GM12878 (cell line): ENCODE measurements at regions not wholly inside any gene's neighbourhood (a gene's known extent, or its start where the extent isn't known, plus 50 kb on each side); places are given as distances from the start of the nearest gene placed in this dataset.

Source experiments
- ATAC-seq: fragments of 200-7000 bp; cut with Tn5 transposase; 3 replicates; pipeline ENCODE4 v1.9.1; 2020; ENCODE audit warnings: mild to moderate bottlenecking, moderate library complexity
- BruUV-seq: library from RNA; stranded (reverse); fragments of 400-500 nt; replicated peaks from 2 replicates; lab custom pipeline; 2021; lab: Mats Ljungman, UMichigan
- CTCF ChIA-PET: fragments of 300-600 bp; sonication (Branson Sonifier 250); formaldehyde crosslinking; extraction: SDS; loops from one replicate; lab custom pipeline; 2021; ENCODE audit warnings: inconsistent platforms; lab: Yijun Ruan, JAX
- POLR2A ChIA-PET: fragments of 350-600 bp; formaldehyde crosslinking; extraction: SDS; loops from one replicate; lab custom pipeline; 2021; ENCODE audit warnings: inconsistent platforms; lab: Charles Lee
- RAD21 ChIA-PET: fragments of 300-600 bp; sonication (Branson Sonifier 250); formaldehyde crosslinking; loops from one replicate; lab custom pipeline; 2023; ENCODE audit warnings: antibody characterized with exemption; ENCODE audit not compliant: unreplicated experiment; lab: Charles Lee
- SMC1A ChIA-PET: fragments of 300-600 bp; sonication (Branson Sonifier 250); formaldehyde crosslinking; loops from one replicate; lab custom pipeline; 2023; ENCODE audit not compliant: unreplicated experiment, uncharacterized antibody; lab: Charles Lee
- DNase-seq: peaks from one replicate; pipeline ENCODE4 v3.0.0-alpha.2; 2011; ENCODE audit warnings: low read depth, low spot score
- FAIRE-seq: peaks from 3 replicates; lab custom pipeline; 2011; peaks lifted over from hg19 to GRCh38; lab: Jason Lieb, UNC
- H2AFZ ChIP-seq: 2 replicates; pipeline ENCODE4 v1.6.0; 2011; ENCODE audit warnings: low read depth, low read length, control low read depth; ENCODE audit not compliant: control insufficient read depth
- H3K27ac ChIP-seq: 2 replicates; pipeline ENCODE4 v1.5.1; 2011; ENCODE audit warnings: control low read depth; ENCODE audit not compliant: control insufficient read depth, insufficient read depth
- H3K27me3 ChIP-seq, 2 experiments: replicated peaks in 1 of 2; 2 replicates each; pipeline versions ENCODE4 v1.6.0 to v1.6.1; 2011; ENCODE audit warnings: low read length in 1 of 2; ENCODE audit not compliant: control insufficient read depth in 2 of 2, insufficient read depth in 2 of 2
- H3K36me3 ChIP-seq, 2 experiments: 2 replicates each; pipeline ENCODE4 v1.5.1; 2011; ENCODE audit warnings: low read length in 1 of 2; ENCODE audit not compliant: control insufficient read depth in 2 of 2, insufficient read depth in 2 of 2
- H3K4me1 ChIP-seq: 2 replicates; pipeline ENCODE4 v1.6.1; 2011; ENCODE audit warnings: mild to moderate bottlenecking, low read length, moderate library complexity, mixed read lengths; ENCODE audit not compliant: control insufficient read depth, insufficient read depth
- H3K4me2 ChIP-seq: 2 replicates; pipeline ENCODE4 v1.6.0; 2011; ENCODE audit warnings: control low read depth; ENCODE audit not compliant: control insufficient read depth, insufficient read depth
- H3K4me3 ChIP-seq: fragments of 200-600 bp; sonication (generic); 2 replicates; pipeline ENCODE4 v1.5.1; 2016
- H3K79me2 ChIP-seq: 2 replicates; pipeline ENCODE4 v1.6.0; 2011; ENCODE audit warnings: low read length; ENCODE audit not compliant: control insufficient read depth, insufficient read depth
- H3K9ac ChIP-seq: 2 replicates; pipeline ENCODE4 v1.8.0; 2011; ENCODE audit warnings: low read length, control low read depth, mixed read lengths; ENCODE audit not compliant: control insufficient read depth, insufficient read depth
- H3K9me3 ChIP-seq: replicated peaks from 3 replicates; pipeline ENCODE4 v1.5.1; 2011; ENCODE audit warnings: mild to moderate bottlenecking, low read length; ENCODE audit not compliant: control insufficient read depth, insufficient read depth
- H4K20me1 ChIP-seq: 2 replicates; pipeline ENCODE4 v1.6.0; 2011; ENCODE audit not compliant: control insufficient read depth, insufficient read depth
- CBX5 ChIP-seq: sonication (generic); IDR thresholded peaks from 2 replicates; pipeline ENCODE4 v1.6.1; 2016; ENCODE audit warnings: low read depth, moderate library complexity, mild to moderate bottlenecking, inconsistent platforms
- IRF4 ChIP-seq: IDR thresholded peaks from 2 replicates; pipeline ENCODE4 v1.6.1; 2011; ENCODE audit warnings: low read depth, low read length
- POLR2A ChIP-seq: IDR thresholded peaks from 2 replicates; pipeline ENCODE4 v1.6.1; 2011; ENCODE audit warnings: low read depth, mild to moderate bottlenecking, low read length
- SPI1 ChIP-seq: IDR thresholded peaks from 2 replicates; pipeline ENCODE4 v1.6.1; 2011; ENCODE audit warnings: low read depth, mild to moderate bottlenecking, low read length, moderate library complexity, borderline replicate concordance; ENCODE audit not compliant: insufficient read depth
- WGBS: methylation state at CpG from one replicate; pipeline ENCODE4 v1.1.6; 2016; ENCODE audit warnings: low lambda C conversion rate; ENCODE audit not compliant: insufficient replicate concordance, insufficient coverage; ENCODE audit errors: missing lambda C conversion rate; 5-methylcytosine and 5-hydroxymethylcytosine counted together
- in situ Hi-C: fragments of 300-500 bp; cut with MboI; formaldehyde crosslinking; loops from 9 replicates; pipeline ENCODE4 v1.14.3; 2018; ENCODE audit warnings: mixed read lengths
- intact Hi-C: fragments of 100-400 bp; cut with micrococcal nuclease; formaldehyde crosslinking; loops from one replicate; pipeline ENCODE4 v1.14.2; 2022; ENCODE audit not compliant: unreplicated experiment
- TF ChIP-seq, protein P1 (sequence below): IDR thresholded peaks from 2 replicates; pipeline ENCODE4 v1.6.1; 2011; ENCODE audit warnings: borderline replicate concordance, low read depth, mild to moderate bottlenecking, moderate library complexity, low read length; ENCODE audit not compliant: insufficient read depth, poor library complexity, severe bottlenecking
- TF ChIP-seq, protein P2 (sequence below): fragments of 450-650 bp; IDR thresholded peaks from 2 replicates; pipeline ENCODE4 v1.6.1; 2016; ENCODE audit warnings: mild to moderate bottlenecking
- TF ChIP-seq, protein P3 (sequence below): IDR thresholded peaks from 2 replicates; pipeline ENCODE4 v1.6.1; 2011; ENCODE audit warnings: borderline replicate concordance, low read depth, mild to moderate bottlenecking, moderate library complexity, mixed read lengths, low read length; ENCODE audit not compliant: insufficient read depth; ENCODE audit errors: extremely low read length
- TF ChIP-seq, protein P4 (sequence below): fragments of 450-650 bp; IDR thresholded peaks from 2 replicates; pipeline ENCODE4 v1.6.1; 2017; ENCODE audit warnings: low read depth, mild to moderate bottlenecking, moderate library complexity
- TF ChIP-seq, protein P5 (sequence below): fragments of 450-650 bp; IDR thresholded peaks from 2 replicates; pipeline ENCODE4 v1.6.1; 2018; ENCODE audit warnings: borderline replicate concordance, mild to moderate bottlenecking; ENCODE audit not compliant: partially characterized antibody

DNA sequence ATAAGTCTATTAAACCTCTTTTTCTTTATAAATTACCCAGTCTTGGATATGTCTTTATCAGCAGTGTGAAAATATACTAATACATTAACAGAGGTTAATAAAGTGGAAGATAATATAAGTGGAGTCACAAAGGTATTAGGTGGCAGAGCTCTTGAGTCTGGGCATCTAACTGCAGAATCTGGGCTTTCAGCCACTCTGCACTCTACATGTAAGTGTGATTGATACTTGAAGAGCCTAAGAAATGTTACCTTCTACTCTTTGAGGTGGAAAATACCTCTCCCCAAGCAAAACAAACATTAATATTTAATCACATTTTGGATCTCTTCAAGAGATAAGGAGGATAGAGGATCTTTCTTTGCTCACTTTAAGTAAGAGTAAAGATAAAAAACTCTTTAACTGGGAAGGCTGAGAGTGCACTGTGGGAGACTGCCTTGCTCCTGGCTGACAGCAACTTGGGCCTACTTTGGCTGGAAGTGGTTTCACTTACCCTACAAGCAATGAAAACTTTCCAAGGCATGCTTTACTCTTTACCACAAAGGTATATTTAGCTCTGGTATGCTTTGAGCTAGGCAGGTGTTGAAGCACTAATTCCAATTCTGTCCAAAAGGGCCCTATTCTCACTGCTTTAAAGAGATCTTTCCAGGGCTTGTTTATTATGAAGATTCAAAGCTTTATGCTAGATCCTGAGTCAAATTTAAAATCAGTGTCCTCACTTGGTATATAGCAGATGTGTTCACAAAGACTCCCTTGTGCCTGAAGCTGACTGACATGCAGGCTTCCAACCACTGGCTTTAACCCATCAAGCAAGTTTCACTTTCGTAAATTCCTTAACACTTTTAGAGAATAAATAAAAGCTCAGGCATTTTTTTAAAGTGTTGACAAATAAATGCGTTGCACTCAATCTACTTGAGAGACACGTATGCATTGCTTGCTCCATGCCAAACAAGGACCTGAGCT lies 245.3 kb upstream of the ZP4 start:
- H4K20me1 ChIP-seq = no peaks in the 10 kb centered on the region
- H3K4me2 ChIP-seq = peak overlapping the region; percentile 0; the same call in 1 of the 2 replicates
- no peaks in the 10 kb centered on the region for H3K79me2 ChIP-seq
- CTCF ChIA-PET = interaction anchor here (0.8 to 1.3 kb wide), 3 partner anchors 12 to 272 kb away, joined by 4 to 5 read pairs (median 5); no protein-coding TSS in a partner anchor
- TF ChIP-seq, protein P1, sequence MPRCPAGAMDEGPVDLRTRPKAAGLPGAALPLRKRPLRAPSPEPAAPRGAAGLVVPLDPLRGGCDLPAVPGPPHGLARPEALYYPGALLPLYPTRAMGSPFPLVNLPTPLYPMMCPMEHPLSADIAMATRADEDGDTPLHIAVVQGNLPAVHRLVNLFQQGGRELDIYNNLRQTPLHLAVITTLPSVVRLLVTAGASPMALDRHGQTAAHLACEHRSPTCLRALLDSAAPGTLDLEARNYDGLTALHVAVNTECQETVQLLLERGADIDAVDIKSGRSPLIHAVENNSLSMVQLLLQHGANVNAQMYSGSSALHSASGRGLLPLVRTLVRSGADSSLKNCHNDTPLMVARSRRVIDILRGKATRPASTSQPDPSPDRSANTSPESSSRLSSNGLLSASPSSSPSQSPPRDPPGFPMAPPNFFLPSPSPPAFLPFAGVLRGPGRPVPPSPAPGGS = no peak
- no peak for TF ChIP-seq POLR2A
- TF ChIP-seq, protein P2, sequence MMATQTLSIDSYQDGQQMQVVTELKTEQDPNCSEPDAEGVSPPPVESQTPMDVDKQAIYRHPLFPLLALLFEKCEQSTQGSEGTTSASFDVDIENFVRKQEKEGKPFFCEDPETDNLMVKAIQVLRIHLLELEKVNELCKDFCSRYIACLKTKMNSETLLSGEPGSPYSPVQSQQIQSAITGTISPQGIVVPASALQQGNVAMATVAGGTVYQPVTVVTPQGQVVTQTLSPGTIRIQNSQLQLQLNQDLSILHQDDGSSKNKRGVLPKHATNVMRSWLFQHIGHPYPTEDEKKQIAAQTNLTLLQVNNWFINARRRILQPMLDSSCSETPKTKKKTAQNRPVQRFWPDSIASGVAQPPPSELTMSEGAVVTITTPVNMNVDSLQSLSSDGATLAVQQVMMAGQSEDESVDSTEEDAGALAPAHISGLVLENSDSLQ = peak; percentile 38; the same call in 1 of the 2 replicates
- TF ChIP-seq, protein P3, sequence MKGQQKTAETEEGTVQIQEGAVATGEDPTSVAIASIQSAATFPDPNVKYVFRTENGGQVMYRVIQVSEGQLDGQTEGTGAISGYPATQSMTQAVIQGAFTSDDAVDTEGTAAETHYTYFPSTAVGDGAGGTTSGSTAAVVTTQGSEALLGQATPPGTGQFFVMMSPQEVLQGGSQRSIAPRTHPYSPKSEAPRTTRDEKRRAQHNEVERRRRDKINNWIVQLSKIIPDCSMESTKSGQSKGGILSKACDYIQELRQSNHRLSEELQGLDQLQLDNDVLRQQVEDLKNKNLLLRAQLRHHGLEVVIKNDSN = no peak
- TF ChIP-seq, protein P4, sequence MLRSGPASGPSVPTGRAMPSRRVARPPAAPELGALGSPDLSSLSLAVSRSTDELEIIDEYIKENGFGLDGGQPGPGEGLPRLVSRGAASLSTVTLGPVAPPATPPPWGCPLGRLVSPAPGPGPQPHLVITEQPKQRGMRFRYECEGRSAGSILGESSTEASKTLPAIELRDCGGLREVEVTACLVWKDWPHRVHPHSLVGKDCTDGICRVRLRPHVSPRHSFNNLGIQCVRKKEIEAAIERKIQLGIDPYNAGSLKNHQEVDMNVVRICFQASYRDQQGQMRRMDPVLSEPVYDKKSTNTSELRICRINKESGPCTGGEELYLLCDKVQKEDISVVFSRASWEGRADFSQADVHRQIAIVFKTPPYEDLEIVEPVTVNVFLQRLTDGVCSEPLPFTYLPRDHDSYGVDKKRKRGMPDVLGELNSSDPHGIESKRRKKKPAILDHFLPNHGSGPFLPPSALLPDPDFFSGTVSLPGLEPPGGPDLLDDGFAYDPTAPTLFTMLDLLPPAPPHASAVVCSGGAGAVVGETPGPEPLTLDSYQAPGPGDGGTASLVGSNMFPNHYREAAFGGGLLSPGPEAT = no peak
- TF ChIP-seq, protein P5, sequence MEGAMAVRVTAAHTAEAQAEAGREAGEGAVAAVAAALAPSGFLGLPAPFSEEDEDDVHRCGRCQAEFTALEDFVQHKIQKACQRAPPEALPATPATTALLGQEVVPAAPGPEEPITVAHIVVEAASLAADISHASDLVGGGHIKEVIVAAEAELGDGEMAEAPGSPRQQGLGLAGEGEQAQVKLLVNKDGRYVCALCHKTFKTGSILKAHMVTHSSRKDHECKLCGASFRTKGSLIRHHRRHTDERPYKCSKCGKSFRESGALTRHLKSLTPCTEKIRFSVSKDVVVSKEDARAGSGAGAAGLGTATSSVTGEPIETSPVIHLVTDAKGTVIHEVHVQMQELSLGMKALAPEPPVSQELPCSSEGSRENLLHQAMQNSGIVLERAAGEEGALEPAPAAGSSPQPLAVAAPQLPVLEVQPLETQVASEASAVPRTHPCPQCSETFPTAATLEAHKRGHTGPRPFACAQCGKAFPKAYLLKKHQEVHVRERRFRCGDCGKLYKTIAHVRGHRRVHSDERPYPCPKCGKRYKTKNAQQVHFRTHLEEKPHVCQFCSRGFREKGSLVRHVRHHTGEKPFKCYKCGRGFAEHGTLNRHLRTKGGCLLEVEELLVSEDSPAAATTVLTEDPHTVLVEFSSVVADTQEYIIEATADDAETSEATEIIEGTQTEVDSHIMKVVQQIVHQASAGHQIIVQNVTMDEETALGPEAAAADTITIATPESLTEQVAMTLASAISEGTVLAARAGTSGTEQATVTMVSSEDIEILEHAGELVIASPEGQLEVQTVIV = no peak
- TF ChIP-seq IRF4 = no peak
- no peak for TF ChIP-seq SPI1
- TF ChIP-seq CBX5 = no peak
- TF ChIP-seq, all 136 proteins: peak for 1
- H3K4me1 ChIP-seq = no peaks in the 10 kb centered on the region
- H3K27me3 ChIP-seq = no peaks in the 10 kb centered on the region
- DNase-seq (no peak), ATAC-seq (peak; percentile 41), FAIRE-seq (no peak)
- in situ Hi-C loops (no loop called here), intact Hi-C loops (no loop called here)
- no peak overlapping the region for H3K9ac ChIP-seq
- no TSS peak for BruUV-seq
- H3K27ac ChIP-seq = no peak overlapping the region
- SMC1A ChIA-PET = interaction anchor here (0.6 to 1.7 kb wide), 13 partner anchors 7 to 433 kb away, joined by 3 to 5 read pairs (median 3); no protein-coding TSS in a partner anchor
- POLR2A ChIA-PET = interaction anchor here (0.7 kb wide), 1 partner anchor 419 kb away, joined by 4 read pairs; no protein-coding TSS in a partner anchor
- H3K9me3 ChIP-seq = no peaks in the 10 kb centered on the region; the same call in 2 of the 3 replicates
- no peaks in the 10 kb centered on the region for H3K36me3 ChIP-seq
- H3K4me3 ChIP-seq = no peak overlapping the region
- no peak overlapping the region for H2AFZ ChIP-seq
- RAD21 ChIA-PET = interaction anchor here (0.9 to 1.6 kb wide), 4 partner anchors 15 to 73 kb away, joined by 3 to 6 read pairs (median 4); no protein-coding TSS in a partner anchor
- 13% methylated on average over 3 of the region's 3 CpGs for WGBS
